ENCODE measurements at regions not wholly inside any gene's neighbourhood (a gene's known extent, or its start where the extent isn't known, plus 50 kb on each side); places are given as distances from the start of the nearest gene placed in this dataset.

DNA sequence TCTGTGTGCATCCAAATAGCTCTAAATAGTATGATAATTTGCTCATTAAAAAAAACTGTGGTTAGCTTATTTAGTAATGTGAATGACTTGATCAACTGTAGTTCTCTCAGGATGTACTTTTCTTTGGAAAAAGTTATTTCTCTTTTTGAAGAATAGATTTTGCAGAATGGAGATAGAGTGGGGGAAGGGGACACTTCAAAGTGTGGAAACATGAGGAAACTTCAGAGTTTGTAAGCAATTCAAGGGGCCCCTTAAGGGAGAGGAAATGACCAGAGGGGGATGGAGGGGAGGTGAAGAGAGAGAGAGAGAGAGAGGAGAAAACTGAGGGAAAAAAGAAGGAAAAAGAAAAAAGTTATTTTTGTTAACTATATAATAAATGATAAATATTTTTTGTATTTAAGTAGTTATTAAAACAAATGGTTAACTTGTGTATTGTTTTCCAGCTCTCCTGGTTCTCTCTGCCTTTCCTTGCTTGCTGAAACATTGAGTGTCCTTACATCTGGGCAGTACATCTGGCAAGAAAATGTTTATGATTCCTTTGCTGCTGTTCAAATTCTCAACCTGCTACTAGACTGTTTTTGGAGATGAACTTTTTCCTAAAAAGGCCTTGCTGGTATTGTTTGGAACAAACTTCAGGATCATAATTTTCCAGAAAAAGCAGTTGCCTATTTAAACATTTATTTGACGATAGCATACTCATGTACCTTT is 497.5 kb upstream of the CITED2 start:
- Histone ChIP-seq H3K36me3 (ENCODE audit: control insufficient read depth in 2 of 2, insufficient read depth in 2 of 2, low read length in 1 of 2) (no peaks in the 10 kb centered on the region), H3K4me1 (ENCODE audit: control insufficient read depth in 2 of 2, insufficient read depth in 2 of 2, low read length in 2 of 2) (no peaks in the 10 kb centered on the region), H3K27ac (ENCODE audit: low read depth in 1 of 2, low read length in 1 of 2) (no peak overlapping the region), H3K27me3 (ENCODE audit: control insufficient read depth in 2 of 2, insufficient read depth in 1 of 2, low read length in 1 of 2) (no peaks in the 10 kb centered on the region), H3K9me3 (ENCODE audit: control insufficient read depth in 2 of 2, insufficient read depth in 1 of 2, low read length in 1 of 2) (no peaks in the 10 kb centered on the region), H3K4me3 (ENCODE audit: low read length in 2 of 2) (no peak overlapping the region)
- 95% methylated on average over 1 of the region's 1 CpG for WGBS
- no peak for DNase-seq (ENCODE audit: low read depth in 6 of 9, low spot score in 9 of 9)

DNA sequence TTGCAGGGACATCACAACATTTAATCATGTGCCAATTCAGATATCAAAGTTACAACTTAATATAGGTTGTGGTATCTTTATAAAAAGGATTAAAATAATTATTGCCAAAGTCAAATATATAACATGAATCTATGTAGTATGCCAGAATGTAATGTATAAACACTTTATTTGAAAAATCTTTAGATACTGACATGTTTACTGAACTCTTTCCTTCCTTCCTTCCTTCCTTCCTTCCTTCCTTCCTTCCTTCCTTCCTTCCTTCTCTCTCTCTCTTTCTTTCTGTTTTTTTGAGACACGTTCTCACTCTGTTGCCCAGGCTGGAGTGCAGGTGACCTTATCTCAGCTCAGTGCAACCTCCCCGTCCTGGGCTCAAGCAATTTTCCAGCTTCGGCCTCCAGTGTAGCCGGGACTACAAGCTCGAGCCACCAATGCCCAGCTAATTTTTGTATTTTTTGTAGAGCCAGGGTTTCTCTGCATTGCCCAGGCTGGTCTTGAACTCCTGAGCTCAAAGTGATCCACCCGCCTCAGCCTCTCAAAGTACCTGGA is 496.8 kb upstream of the CITED2 start:
- 95% methylated on average over 6 of the region's 6 CpGs for WGBS
- no peak overlapping the region for H3K4me3 ChIP-seq (ENCODE audit: low read length in 2 of 2)
- H3K9me3 ChIP-seq (ENCODE audit: control insufficient read depth in 2 of 2, insufficient read depth in 1 of 2, low read length in 1 of 2): no peaks in the 10 kb centered on the region
- DNase-seq (ENCODE audit: low read depth in 6 of 9, low spot score in 9 of 9): no peak
- H3K4me1 ChIP-seq (ENCODE audit: control insufficient read depth in 2 of 2, insufficient read depth in 2 of 2, low read length in 2 of 2): no peaks in the 10 kb centered on the region
- no peaks in the 10 kb centered on the region for H3K27me3 ChIP-seq (ENCODE audit: control insufficient read depth in 2 of 2, insufficient read depth in 1 of 2, low read length in 1 of 2)
- H3K27ac ChIP-seq (ENCODE audit: low read depth in 1 of 2, low read length in 1 of 2): no peak overlapping the region
- H3K36me3 ChIP-seq (ENCODE audit: control insufficient read depth in 2 of 2, insufficient read depth in 2 of 2, low read length in 1 of 2): no peaks in the 10 kb centered on the region

DNA sequence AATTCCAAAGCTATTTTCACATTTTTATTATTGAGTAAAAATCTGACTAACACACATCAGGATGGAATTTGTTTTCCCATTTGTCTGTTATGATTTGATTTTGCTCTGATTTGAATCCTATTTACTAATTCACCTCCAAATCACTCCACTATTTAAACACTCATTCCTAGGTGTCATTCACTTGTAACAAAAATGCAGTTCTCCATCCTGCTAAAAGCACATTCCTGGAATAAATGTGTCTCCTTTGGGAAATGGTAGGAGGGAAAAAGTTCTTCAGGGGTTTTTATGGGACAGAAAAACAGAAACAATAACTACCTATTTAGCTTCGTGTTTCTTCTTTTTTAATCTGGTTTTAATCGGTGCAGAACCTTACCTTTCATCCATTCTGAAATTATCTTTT is 494.1 kb upstream of the CITED2 start:
- Histone ChIP-seq H3K36me3 (ENCODE audit: control insufficient read depth in 2 of 2, insufficient read depth in 2 of 2, low read length in 1 of 2) (no peaks in the 10 kb centered on the region), H3K27me3 (ENCODE audit: control insufficient read depth in 2 of 2, insufficient read depth in 1 of 2, low read length in 1 of 2) (no peaks in the 10 kb centered on the region), H3K9me3 (ENCODE audit: control insufficient read depth in 2 of 2, insufficient read depth in 1 of 2, low read length in 1 of 2) (no peaks in the 10 kb centered on the region), H3K4me1 (ENCODE audit: control insufficient read depth in 2 of 2, insufficient read depth in 2 of 2, low read length in 2 of 2) (no peaks in the 10 kb centered on the region), H3K4me3 (ENCODE audit: low read length in 2 of 2) (no peak overlapping the region), H3K27ac (ENCODE audit: low read depth in 1 of 2, low read length in 1 of 2) (no peak overlapping the region)
- WGBS: 87% methylated on average over 2 of the region's 2 CpGs
- DNase-seq (ENCODE audit: low read depth in 6 of 9, low spot score in 9 of 9): no peak

DNA sequence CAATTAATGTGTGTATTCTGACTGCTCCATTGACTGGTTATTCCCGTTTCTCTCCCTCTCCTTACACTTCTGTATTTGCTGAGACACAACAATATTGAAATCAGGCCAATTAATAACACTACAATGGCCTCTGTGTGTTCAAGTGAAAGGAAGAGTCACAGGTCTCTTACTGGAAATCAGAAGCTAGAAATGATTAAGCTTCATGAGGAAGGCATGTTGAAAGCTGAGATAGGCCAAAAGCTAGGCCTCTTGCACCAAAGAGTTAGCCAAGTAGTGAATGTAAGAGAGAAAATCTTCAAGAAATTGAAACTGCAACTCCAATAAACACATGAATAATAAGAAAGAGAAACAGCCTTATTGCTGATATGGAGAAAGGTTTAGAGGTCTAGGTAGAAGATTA is 489.5 kb upstream of the CITED2 start:
- Histone ChIP-seq H3K4me3 (ENCODE audit: low read length in 2 of 2) (no peak overlapping the region), H3K27ac (ENCODE audit: low read depth in 1 of 2, low read length in 1 of 2) (no peak overlapping the region), H3K27me3 (ENCODE audit: control insufficient read depth in 2 of 2, insufficient read depth in 1 of 2, low read length in 1 of 2) (no peaks in the 10 kb centered on the region), H3K9me3 (ENCODE audit: control insufficient read depth in 2 of 2, insufficient read depth in 1 of 2, low read length in 1 of 2) (no peaks in the 10 kb centered on the region), H3K36me3 (ENCODE audit: control insufficient read depth in 2 of 2, insufficient read depth in 2 of 2, low read length in 1 of 2) (no peaks in the 10 kb centered on the region), H3K4me1 (ENCODE audit: control insufficient read depth in 2 of 2, insufficient read depth in 2 of 2, low read length in 2 of 2) (no peaks in the 10 kb centered on the region)
- no peak for DNase-seq (ENCODE audit: low read depth in 6 of 9, low spot score in 9 of 9)
- 97% methylated on average over 1 of the region's 1 CpG for WGBS

DNA sequence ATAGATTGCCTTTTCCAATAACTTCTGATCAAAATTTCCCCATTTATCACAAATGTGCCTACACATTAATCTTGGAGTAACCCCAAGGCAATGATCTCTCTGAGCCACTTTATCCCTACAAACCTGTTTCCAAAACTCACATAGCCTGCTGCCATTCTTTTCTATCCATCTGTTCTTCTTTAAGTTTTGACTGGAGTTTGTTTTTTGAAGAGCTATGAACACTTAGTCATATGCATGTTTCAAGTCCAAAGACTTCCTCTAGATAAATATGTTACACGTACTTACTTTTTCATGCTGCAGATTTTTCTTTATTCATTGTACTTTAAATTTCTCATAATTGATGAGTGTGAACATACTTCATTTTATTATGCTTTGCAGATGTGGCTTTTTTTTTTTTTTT is 488.9 kb upstream of the CITED2 start:
- Histone ChIP-seq H3K36me3 (ENCODE audit: control insufficient read depth in 2 of 2, insufficient read depth in 2 of 2, low read length in 1 of 2) (no peaks in the 10 kb centered on the region), H3K27me3 (ENCODE audit: control insufficient read depth in 2 of 2, insufficient read depth in 1 of 2, low read length in 1 of 2) (no peaks in the 10 kb centered on the region), H3K9me3 (ENCODE audit: control insufficient read depth in 2 of 2, insufficient read depth in 1 of 2, low read length in 1 of 2) (no peaks in the 10 kb centered on the region), H3K27ac (ENCODE audit: low read depth in 1 of 2, low read length in 1 of 2) (no peak overlapping the region), H3K4me3 (ENCODE audit: low read length in 2 of 2) (no peak overlapping the region), H3K4me1 (ENCODE audit: control insufficient read depth in 2 of 2, insufficient read depth in 2 of 2, low read length in 2 of 2) (no peaks in the 10 kb centered on the region)
- 95% methylated on average over 1 of the region's 1 CpG for WGBS
- DNase-seq (ENCODE audit: low read depth in 6 of 9, low spot score in 9 of 9): no peak

DNA sequence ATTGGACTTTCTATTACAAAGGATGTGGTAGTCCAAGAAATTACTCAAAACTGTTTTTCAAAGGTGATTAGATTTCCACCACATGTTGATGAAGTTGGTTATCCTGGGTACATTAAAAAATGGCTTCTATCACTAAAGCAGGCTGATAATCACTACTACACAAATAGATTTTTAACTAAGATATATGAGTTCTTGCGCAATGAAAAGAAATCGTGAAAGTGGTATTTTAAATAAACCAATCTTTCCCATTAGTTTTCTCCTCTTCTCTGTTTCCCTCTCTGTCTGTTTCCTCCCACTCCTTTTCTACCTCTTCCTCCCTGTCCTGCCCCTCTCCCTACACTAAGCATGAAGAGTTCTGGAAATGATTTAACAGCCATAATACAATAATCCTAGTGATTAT is 487.9 kb upstream of the CITED2 start:
- no peaks in the 10 kb centered on the region for H3K27me3 ChIP-seq (ENCODE audit: control insufficient read depth in 2 of 2, insufficient read depth in 1 of 2, low read length in 1 of 2)
- DNase-seq (ENCODE audit: low read depth in 6 of 9, low spot score in 9 of 9): no peak
- H3K27ac ChIP-seq (ENCODE audit: low read depth in 1 of 2, low read length in 1 of 2): no peak overlapping the region
- H3K4me3 ChIP-seq (ENCODE audit: low read length in 2 of 2): no peak overlapping the region
- H3K4me1 ChIP-seq (ENCODE audit: control insufficient read depth in 2 of 2, insufficient read depth in 2 of 2, low read length in 2 of 2): no peaks in the 10 kb centered on the region
- H3K36me3 ChIP-seq (ENCODE audit: control insufficient read depth in 2 of 2, insufficient read depth in 2 of 2, low read length in 1 of 2): no peaks in the 10 kb centered on the region
- H3K9me3 ChIP-seq (ENCODE audit: control insufficient read depth in 2 of 2, insufficient read depth in 1 of 2, low read length in 1 of 2): no peaks in the 10 kb centered on the region
- WGBS: 92% methylated on average over 2 of the region's 2 CpGs

DNA sequence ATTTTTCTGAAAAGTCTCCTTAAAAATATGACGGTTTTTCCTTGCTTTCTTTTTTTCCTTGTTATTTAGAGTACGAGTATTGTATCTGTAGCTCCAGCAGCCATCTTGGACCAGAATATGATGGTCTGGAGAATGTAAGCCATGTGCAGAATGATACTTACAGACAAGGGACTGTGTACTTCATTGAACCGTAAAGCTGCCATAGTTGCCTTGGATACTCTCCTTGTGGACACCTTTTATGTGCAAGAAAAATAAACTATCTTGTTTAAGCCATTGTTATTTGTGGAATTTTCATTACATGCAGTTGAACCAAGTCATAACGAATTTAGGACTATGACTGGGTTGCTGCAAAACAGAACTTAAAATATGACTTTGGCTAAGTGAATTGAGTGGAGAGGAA is 485.8 kb upstream of the CITED2 start:
- no peak for DNase-seq (ENCODE audit: low read depth in 6 of 9, low spot score in 9 of 9)
- Histone ChIP-seq H3K27me3 (ENCODE audit: control insufficient read depth in 2 of 2, insufficient read depth in 1 of 2, low read length in 1 of 2) (no peaks in the 10 kb centered on the region), H3K36me3 (ENCODE audit: control insufficient read depth in 2 of 2, insufficient read depth in 2 of 2, low read length in 1 of 2) (no peaks in the 10 kb centered on the region), H3K9me3 (ENCODE audit: control insufficient read depth in 2 of 2, insufficient read depth in 1 of 2, low read length in 1 of 2) (no peaks in the 10 kb centered on the region), H3K4me3 (ENCODE audit: low read length in 2 of 2) (no peak overlapping the region), H3K4me1 (ENCODE audit: control insufficient read depth in 2 of 2, insufficient read depth in 2 of 2, low read length in 2 of 2) (no peaks in the 10 kb centered on the region), H3K27ac (ENCODE audit: low read depth in 1 of 2, low read length in 1 of 2) (no peak overlapping the region)
- WGBS: 96% methylated on average over 4 of the region's 4 CpGs

DNA sequence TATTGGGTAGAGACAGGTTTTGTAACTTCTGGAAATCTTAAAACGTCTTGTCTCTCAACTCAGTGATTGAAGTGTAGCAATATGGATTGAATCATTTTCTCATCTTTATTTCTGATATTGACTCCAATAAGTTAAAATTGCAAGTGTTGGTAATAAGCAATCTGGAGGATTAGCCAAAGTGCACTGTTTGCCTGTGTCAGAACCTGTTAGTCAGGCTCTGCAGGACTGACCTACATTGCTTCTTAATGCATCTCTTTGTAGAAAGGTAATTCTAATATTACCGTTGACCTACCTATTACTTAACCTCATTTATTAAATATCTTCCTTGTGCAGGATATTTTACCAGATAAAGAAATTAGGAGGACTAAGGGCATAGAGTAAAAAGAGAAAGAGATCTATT is 484.0 kb upstream of the CITED2 start:
- H3K9me3 ChIP-seq (ENCODE audit: control insufficient read depth in 2 of 2, insufficient read depth in 1 of 2, low read length in 1 of 2): no peaks in the 10 kb centered on the region
- 92% methylated on average over 2 of the region's 2 CpGs for WGBS
- DNase-seq (ENCODE audit: low read depth in 6 of 9, low spot score in 9 of 9): no peak

DNA sequence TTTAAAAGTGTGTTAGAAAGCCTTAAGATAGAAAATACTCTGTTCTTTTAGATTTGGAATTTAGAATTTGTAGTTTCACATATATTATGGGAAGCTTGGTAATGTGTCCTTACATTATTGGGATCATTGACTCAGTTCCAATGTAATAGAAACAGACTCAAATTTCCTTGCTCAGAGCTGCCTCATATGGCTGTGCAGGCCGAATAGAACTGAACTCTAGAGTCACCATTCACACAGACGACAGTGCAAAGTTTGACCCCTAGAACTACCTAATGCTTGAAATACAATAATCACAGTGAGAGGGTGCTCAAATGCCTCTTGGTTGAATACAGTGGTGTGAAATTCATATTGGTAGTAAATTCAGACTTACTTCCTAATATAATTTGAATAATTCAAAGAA is 482.7 kb upstream of the CITED2 start:
- no peaks in the 10 kb centered on the region for H3K27me3 ChIP-seq (ENCODE audit: control insufficient read depth in 2 of 2, insufficient read depth in 1 of 2, low read length in 1 of 2)
- no peaks in the 10 kb centered on the region for H3K36me3 ChIP-seq (ENCODE audit: control insufficient read depth in 2 of 2, insufficient read depth in 2 of 2, low read length in 1 of 2)
- WGBS: 95% methylated on average over 2 of the region's 2 CpGs

More for the DNA sequence above, 484.0 kb upstream of the CITED2 start:
- Histone ChIP-seq H3K4me3 (ENCODE audit: low read length in 2 of 2) (no peak overlapping the region), H3K36me3 (ENCODE audit: control insufficient read depth in 2 of 2, insufficient read depth in 2 of 2, low read length in 1 of 2) (no peaks in the 10 kb centered on the region), H3K27ac (ENCODE audit: low read depth in 1 of 2, low read length in 1 of 2) (no peak overlapping the region), H3K4me1 (ENCODE audit: control insufficient read depth in 2 of 2, insufficient read depth in 2 of 2, low read length in 2 of 2) (no peaks in the 10 kb centered on the region), H3K27me3 (ENCODE audit: control insufficient read depth in 2 of 2, insufficient read depth in 1 of 2, low read length in 1 of 2) (no peaks in the 10 kb centered on the region)

More for the DNA sequence above, 482.7 kb upstream of the CITED2 start:
- no peak overlapping the region for H3K4me3 ChIP-seq (ENCODE audit: low read length in 2 of 2)
- H3K4me1 ChIP-seq (ENCODE audit: control insufficient read depth in 2 of 2, insufficient read depth in 2 of 2, low read length in 2 of 2): no peaks in the 10 kb centered on the region
- no peaks in the 10 kb centered on the region for H3K9me3 ChIP-seq (ENCODE audit: control insufficient read depth in 2 of 2, insufficient read depth in 1 of 2, low read length in 1 of 2)
- H3K27ac ChIP-seq (ENCODE audit: low read depth in 1 of 2, low read length in 1 of 2): no peak overlapping the region
- DNase-seq (ENCODE audit: low read depth in 6 of 9, low spot score in 9 of 9): no peak

Measured in thymus (tissue), 11 donors.